Activated CD8-positive, alpha-beta T cell treated with anti-CD3 and anti-CD28 coated beads, Interleukin-2, amount 10 ng/mL, durations not matched to agents 7 days and 5 days (primary cell): ENCODE measurements at regions not wholly inside any gene's neighbourhood (a gene's known extent, or its start where the extent isn't known, plus 50 kb on each side); places are given as distances from the start of the nearest gene placed in this dataset.
A peak's percentile ranks its signal among the peaks of the same experiment; 100 is the strongest.
"Not testable (repeated sequence)": the region's sequence is repeated elsewhere in the genome, so short reads cannot be mapped to it uniquely, and the experiment has no call there.

Experiments used
- ATAC-seq: fragments of 150-1000 bp; cut with Tn5 transposase; one replicate; pipeline ENCODE4 v1.10.0; 2021; ENCODE audit warnings: moderate library complexity
- CTCF ChIA-PET: fragments of 350-600 bp; sonication (Branson Sonifier 250); formaldehyde crosslinking; loops from one replicate; lab custom pipeline; 2021; ENCODE audit warnings: antibody characterized with exemption; lab: Charles Lee
- POLR2A ChIA-PET: fragments of 350-600 bp; sonication (Branson Sonifier 250); formaldehyde crosslinking; loops from one replicate; lab custom pipeline; 2021; ENCODE audit warnings: antibody characterized with exemption; lab: Charles Lee
- DNase-seq: peaks from one replicate; pipeline ENCODE4 v3.0.0-alpha.2; 2020
- H3K27ac Mint-ChIP-seq: one replicate; pipeline ENCODE4 v1.8.0; 2021; ENCODE audit warnings: mild to moderate bottlenecking, mixed read lengths
- H3K27me3 Mint-ChIP-seq: one replicate; pipeline ENCODE4 v1.8.0; 2021; ENCODE audit warnings: low read depth, mixed read lengths
- H3K36me3 Mint-ChIP-seq: one replicate; pipeline ENCODE4 v1.8.0; 2021; ENCODE audit warnings: low read depth, mixed read lengths
- H3K4me1 Mint-ChIP-seq: one replicate; pipeline ENCODE4 v1.8.0; 2021; ENCODE audit warnings: low read depth, mixed read lengths
- H3K4me3 Mint-ChIP-seq: one replicate; pipeline ENCODE4 v1.8.0; 2021; ENCODE audit warnings: mild to moderate bottlenecking, mixed read lengths
- H3K9me3 Mint-ChIP-seq: one replicate; pipeline ENCODE4 v1.8.0; 2022; ENCODE audit warnings: mixed read lengths; ENCODE audit not compliant: insufficient read depth

DNA sequence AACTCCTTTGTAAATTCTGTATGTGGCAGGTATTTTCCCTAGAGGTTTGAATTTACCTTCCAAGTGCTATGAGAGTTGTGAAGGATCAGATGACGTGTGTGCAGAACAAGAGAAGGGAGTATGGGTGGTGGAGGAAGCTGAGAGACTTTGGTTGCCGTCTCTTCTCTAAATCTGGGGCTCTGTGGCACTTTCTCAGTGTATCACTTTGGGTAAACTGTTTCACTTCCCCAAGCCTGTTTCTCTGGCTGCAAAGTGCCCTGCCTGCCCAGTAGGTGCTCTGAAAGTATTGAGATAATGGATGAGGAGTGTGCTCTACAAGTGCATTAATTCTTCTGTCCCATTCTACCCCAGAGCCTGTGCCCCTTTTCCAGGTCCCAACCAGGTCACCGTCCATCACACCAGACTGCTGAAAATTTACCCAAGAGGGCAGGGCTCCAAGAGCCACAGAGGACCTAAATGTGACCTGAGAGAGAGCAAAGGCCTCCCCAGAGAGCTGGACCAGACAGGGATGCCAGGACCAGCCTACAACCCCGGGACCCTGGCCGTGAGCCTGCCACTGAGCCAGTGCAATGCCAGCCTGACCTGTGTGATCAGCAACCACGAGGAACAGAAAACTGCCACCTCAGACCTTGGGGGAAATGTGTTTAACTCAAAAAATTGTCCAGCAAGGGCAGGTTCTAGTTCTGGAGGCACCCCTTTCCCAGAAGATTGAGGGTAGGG, 131.6 kb upstream of the ETV3 start:
- Mint-ChIP-seq H3K27me3 (peaks cover 5% of the 10 kb centered on the region), H3K9me3 (no peaks in the 10 kb centered on the region), H3K4me1 (no peaks in the 10 kb centered on the region), H3K36me3 (no peaks in the 10 kb centered on the region), H3K4me3 (no peak overlapping the region), H3K27ac (no peak overlapping the region)
- ATAC-seq (no peak), DNase-seq (no peak)
- CTCF ChIA-PET: no interaction called here
- POLR2A ChIA-PET: no interaction called here

DNA sequence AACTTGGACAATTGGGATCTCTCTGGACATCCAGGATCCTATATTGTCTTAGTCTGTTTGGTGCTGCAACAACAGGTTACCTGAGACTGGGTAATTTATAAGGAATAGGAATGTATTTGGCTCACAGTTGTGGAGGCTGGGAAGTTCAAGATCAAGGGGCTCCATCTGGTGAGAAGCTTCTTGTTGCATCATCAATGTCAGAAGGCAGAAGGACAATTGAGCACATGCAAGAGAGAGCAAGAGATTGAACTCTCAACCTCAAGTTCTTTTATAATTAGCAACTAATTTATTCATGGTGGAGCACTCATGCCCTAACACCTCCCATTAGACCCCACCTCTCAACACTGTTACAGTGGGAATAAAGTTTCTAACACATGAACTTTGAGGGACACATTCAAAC, 124.7 kb upstream of the ETV3 start:
- H3K27me3 Mint-ChIP-seq: peaks cover 4% of the 10 kb centered on the region
- H3K9me3 Mint-ChIP-seq: no peaks in the 10 kb centered on the region
- POLR2A ChIA-PET: no interaction called here
- CTCF ChIA-PET: no interaction called here
- DNase-seq (peak; percentile 9), ATAC-seq (no peak)
- H3K4me3 Mint-ChIP-seq: no peak overlapping the region
- no peak overlapping the region for H3K27ac Mint-ChIP-seq
- H3K36me3 Mint-ChIP-seq: no peaks in the 10 kb centered on the region
- no peaks in the 10 kb centered on the region for H3K4me1 Mint-ChIP-seq

DNA sequence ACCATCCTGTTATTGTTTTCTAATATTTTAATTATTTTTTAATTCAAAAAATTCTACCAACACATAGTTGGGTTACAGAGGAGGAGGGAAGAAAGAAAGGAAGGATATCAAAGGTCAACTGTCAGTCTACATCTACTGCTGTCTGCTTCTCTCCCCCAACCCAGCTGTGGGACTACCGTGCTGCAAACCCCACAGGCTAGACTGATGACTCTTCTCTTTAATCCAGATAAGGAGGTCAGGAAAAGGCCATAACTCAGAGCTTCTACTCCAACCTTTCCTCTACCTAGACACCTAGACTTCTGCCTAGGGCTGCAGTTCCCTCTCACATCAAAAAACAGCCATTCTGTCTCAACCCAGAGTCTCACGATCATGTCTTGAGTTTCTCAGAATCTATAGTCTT, 124.2 kb upstream of the ETV3 start:
- ATAC-seq: no peak
- Mint-ChIP-seq H3K27ac (no peak overlapping the region), H3K27me3 (peaks cover 1% of the 10 kb centered on the region), H3K9me3 (no peaks in the 10 kb centered on the region), H3K36me3 (no peaks in the 10 kb centered on the region), H3K4me1 (no peaks in the 10 kb centered on the region), H3K4me3 (no peak overlapping the region)
- CTCF ChIA-PET: no interaction called here
- POLR2A ChIA-PET: no interaction called here
- DNase-seq: peak; percentile 4

DNA sequence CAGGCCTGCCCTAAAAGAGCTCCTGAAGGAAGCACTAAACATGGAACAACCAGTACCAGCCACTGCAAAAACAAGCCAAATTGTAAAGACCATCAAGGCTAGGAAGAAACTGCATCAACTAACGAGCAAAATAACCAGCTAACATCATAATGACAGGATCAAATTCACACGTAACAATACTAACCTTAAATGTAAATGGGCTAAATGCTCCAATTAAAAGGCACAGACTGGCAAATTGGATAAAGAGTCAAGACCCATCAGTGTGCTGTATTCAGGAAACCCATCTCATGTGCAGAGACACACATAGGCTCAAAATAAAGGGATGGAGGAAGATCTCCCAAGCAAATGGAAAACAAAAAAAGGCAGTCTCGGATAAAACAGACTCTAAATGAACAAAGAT, 117.7 kb upstream of the ETV3 start:
- H3K27me3 Mint-ChIP-seq: peaks cover 17% of the 10 kb centered on the region
- H3K9me3 Mint-ChIP-seq, H3K4me1 Mint-ChIP-seq, H3K36me3 Mint-ChIP-seq, CTCF ChIA-PET, H3K4me3 Mint-ChIP-seq, DNase-seq, POLR2A ChIA-PET, ATAC-seq, H3K27ac Mint-ChIP-seq: not testable (repeated sequence)

DNA sequence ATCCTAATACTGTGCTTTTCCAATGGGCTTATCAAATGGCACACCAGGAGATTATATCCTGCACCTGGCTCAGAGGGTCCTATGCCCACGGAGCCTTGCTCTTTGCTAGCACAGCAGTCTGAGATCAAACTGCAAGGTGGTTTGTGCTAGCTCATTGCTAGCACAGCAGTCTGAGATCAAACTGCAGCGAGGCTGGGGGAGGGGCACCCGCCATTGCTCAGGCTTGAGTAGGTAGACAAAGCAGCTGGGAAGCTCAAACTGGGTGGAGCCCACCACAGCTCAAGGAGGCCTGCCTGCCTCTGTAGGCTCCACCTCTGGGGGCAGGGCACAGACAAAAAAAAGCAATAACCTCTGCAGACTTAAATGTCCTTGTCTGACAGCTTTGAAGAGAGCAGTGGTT, 116.0 kb upstream of the ETV3 start:
- CTCF ChIA-PET, DNase-seq, H3K4me1 Mint-ChIP-seq, H3K27ac Mint-ChIP-seq, H3K4me3 Mint-ChIP-seq, POLR2A ChIA-PET, H3K36me3 Mint-ChIP-seq, ATAC-seq, H3K9me3 Mint-ChIP-seq: not testable (repeated sequence)
- H3K27me3 Mint-ChIP-seq: peaks cover 19% of the 10 kb centered on the region

DNA sequence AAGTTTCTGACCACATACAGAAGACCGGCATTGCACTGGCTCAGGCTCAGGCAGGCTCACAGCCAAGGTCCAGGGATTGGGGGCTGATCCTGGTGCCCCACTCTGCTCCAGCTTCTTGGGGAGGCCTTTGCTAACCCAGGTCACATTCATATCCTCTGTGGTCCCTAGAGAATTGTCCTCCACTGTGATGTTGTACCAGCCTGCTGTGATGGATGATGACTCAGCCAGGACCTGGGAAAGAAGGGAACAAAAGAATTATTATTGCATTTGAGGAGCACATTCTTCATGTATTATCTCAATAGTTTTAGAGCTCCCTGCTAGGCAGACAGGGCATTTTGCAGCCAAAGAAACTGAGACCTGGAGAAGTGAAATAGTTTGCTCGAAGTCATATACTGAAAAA, 114.3 kb upstream of the ETV3 start:
- H3K4me1 Mint-ChIP-seq: no peaks in the 10 kb centered on the region
- POLR2A ChIA-PET: no interaction called here
- H3K4me3 Mint-ChIP-seq: no peak overlapping the region
- H3K27ac Mint-ChIP-seq: no peak overlapping the region
- peak; percentile 7 for DNase-seq
- CTCF ChIA-PET: no interaction called here
- peaks cover 19% of the 10 kb centered on the region for H3K27me3 Mint-ChIP-seq
- no peak for ATAC-seq
- H3K36me3 Mint-ChIP-seq: no peaks in the 10 kb centered on the region
- no peaks in the 10 kb centered on the region for H3K9me3 Mint-ChIP-seq

DNA sequence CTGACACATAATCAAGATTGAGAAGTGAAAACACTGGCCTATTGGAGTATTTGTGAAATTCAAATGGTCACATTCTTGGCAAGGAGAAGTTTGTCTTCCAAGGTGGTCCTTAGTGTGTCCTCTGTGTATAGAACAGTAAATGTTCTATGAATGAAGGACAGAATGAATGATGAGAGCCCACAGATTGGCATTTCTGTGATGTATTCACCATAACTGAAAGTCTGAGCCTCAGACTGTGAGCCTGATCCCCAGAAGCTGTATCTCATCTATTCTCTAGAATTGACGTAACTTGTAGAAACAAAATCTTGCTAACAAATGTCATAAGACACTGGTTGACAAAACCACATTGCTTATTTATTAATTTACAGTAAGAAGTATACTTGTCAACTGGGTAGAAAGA, 111.5 kb upstream of the ETV3 start:
- Mint-ChIP-seq H3K36me3 (no peaks in the 10 kb centered on the region), H3K4me1 (no peaks in the 10 kb centered on the region), H3K27ac (no peak overlapping the region), H3K27me3 (peaks cover 11% of the 10 kb centered on the region), H3K9me3 (no peaks in the 10 kb centered on the region), H3K4me3 (no peak overlapping the region)
- ATAC-seq (no peak), DNase-seq (no peak)
- POLR2A ChIA-PET: no interaction called here
- CTCF ChIA-PET: no interaction called here

DNA sequence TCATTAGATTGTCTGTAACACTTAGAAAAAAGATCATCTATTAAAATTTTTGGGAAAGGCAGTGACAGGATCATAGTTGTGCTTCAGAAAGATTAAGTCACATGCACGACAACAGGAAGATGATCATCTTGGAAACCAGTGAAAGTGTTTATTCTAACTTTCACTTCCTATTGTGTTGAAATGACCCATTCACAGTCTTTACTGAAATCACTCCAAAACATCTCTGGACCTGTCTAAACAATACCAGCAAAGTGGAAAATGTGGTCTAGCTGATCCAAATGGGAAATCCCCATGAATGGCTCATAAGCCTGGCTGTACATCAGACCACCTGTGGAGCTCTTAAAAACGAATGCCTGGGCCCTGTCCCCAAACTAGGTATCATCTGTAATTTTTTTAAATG, 111.1 kb upstream of the ETV3 start:
- ATAC-seq: no peak
- peaks cover 11% of the 10 kb centered on the region for H3K27me3 Mint-ChIP-seq
- POLR2A ChIA-PET: no interaction called here

DNA sequence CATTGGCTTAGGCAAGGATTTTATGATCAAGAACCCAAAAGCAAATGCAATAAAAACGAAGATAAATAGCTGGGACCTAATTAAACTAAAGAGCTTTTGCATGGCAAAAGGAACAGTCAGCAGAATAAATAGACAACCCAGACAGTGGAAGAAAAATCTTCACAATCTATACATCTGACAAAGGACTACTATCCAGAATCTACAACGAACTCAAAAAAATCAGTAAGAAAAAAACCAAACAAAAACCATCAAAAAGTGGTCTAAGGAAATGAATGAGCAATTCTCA, 109.5 kb upstream of the ETV3 start:
- H3K36me3 Mint-ChIP-seq, CTCF ChIA-PET, H3K27ac Mint-ChIP-seq, H3K9me3 Mint-ChIP-seq, ATAC-seq, POLR2A ChIA-PET, H3K4me3 Mint-ChIP-seq, DNase-seq, H3K4me1 Mint-ChIP-seq: not testable (repeated sequence)
- H3K27me3 Mint-ChIP-seq: peaks cover 11% of the 10 kb centered on the region

More for the DNA sequence above, 111.1 kb upstream of the ETV3 start:
- Mint-ChIP-seq H3K4me1 (no peaks in the 10 kb centered on the region), H3K4me3 (no peak overlapping the region), H3K27ac (no peak overlapping the region), H3K36me3 (no peaks in the 10 kb centered on the region), H3K9me3 (no peaks in the 10 kb centered on the region)
- DNase-seq: peak; percentile 3
- CTCF ChIA-PET: no interaction called here

DNA sequence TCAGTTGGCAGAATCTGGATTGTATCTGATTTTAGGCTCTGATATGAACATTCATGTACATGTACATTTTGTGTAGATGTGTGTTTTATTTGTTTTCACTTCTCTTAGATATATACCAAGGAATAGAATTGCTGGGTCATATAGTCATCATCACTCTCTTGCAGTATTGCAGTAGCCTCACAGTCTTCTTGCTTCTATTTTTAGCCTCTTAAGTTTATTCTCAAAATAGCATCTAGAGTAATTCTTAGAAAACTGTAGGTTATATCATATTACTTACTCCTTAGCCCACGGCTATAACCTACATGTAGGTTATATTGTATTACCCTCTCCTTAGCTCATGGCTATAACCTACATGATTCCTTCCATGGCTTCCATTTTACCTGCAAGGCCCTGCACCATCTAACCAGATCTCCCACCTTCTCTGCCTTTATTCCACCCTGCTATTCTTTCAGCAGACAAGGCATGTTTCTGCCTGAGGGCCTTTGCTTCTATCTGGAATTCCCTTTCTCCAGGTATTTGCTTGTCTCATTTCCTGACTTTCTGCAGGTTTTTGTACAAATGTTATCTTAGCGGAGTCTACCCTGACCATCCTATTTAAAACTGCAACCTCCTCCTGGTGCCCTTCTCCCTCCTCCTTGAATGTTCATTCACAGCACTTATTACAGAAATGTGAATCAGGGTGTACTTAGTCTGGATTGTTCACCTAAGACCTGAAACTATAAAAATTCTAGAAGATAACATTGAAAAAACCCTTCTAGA, 109.0 kb upstream of the ETV3 start:
- Mint-ChIP-seq H3K9me3 (no peaks in the 10 kb centered on the region), H3K4me1 (no peaks in the 10 kb centered on the region), H3K27ac (no peak overlapping the region), H3K4me3 (no peak overlapping the region), H3K36me3 (no peaks in the 10 kb centered on the region), H3K27me3 (peaks cover 8% of the 10 kb centered on the region)
- ChIA-PET POLR2A (no interaction called here), CTCF (no interaction called here)
- ATAC-seq (no peak), DNase-seq (no peak)

DNA sequence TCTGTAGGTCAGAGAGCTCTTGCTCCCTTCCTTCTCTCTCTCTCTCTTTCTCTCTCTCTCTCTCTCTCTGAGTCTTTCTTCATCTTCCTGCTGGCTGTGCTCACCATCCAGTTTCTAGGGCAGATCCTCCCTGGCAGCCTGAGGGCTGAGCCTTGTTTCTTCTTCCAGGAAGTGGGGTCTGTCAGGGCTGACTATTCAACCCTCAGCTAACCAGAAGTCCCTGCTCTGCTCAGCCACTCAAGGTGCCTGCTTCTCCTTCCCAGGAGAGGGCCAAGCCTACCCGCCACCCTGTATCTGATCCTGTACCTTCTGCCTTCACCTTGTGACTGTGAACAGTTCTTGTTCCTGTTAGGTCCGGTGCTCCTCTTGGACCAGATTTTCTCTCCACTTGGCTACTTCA, 107.6 kb upstream of the ETV3 start:
- ATAC-seq (no peak), DNase-seq (peak; percentile 10)
- CTCF ChIA-PET: no interaction called here
- Mint-ChIP-seq H3K4me3 (no peak overlapping the region), H3K9me3 (no peaks in the 10 kb centered on the region), H3K4me1 (no peaks in the 10 kb centered on the region), H3K36me3 (no peaks in the 10 kb centered on the region), H3K27me3 (peaks cover 4% of the 10 kb centered on the region), H3K27ac (no peak overlapping the region)
- POLR2A ChIA-PET: interaction anchor here (0.7 kb wide), 1 partner anchor 44 kb away, joined by 3 read pairs; no protein-coding TSS in a partner anchor

DNA sequence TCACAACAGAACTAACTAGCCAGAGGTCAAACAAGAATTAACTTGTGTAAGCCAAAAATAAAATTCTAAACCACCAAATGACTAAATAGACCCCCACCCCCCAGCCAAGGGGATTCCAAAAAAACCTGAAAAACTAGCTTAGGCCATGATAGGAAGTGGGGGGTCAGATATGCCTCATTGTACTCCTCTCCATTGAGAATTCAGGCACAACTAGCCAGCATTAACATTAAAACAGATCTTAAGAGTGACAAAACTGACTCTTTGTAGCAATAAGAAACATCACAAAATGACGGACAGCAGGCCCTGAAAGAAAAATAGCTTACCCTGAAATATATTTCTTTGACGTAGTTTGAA, 103.0 kb upstream of the ETV3 start:
- no peaks in the 10 kb centered on the region for H3K9me3 Mint-ChIP-seq
- no peak for DNase-seq
- CTCF ChIA-PET: interaction anchor here (1.3 kb wide), 1 partner anchor 17 kb away, joined by 3 read pairs; no protein-coding TSS in a partner anchor
- no peak overlapping the region for H3K4me3 Mint-ChIP-seq
- POLR2A ChIA-PET: no interaction called here
- peaks cover 5% of the 10 kb centered on the region for H3K27me3 Mint-ChIP-seq
- H3K4me1 Mint-ChIP-seq: no peaks in the 10 kb centered on the region
- no peaks in the 10 kb centered on the region for H3K36me3 Mint-ChIP-seq
- no peak for ATAC-seq
- no peak overlapping the region for H3K27ac Mint-ChIP-seq
